GM12892 (cell line): ENCODE measurements at regions not wholly inside any gene's neighbourhood (a gene's known extent, or its start where the extent isn't known, plus 50 kb on each side); places are given as distances from the start of the nearest gene placed in this dataset.

Experiments used
- POLR2A ChIP-seq: IDR thresholded peaks from 2 replicates; pipeline ENCODE4 v1.6.1; 2011; ENCODE audit warnings: low read depth, low read length, control low read depth
- POLR2AphosphoS5 ChIP-seq: IDR thresholded peaks from 2 replicates; pipeline ENCODE4 v1.6.1; 2011; ENCODE audit warnings: low read depth, low read length, control low read depth
- TAF1 ChIP-seq: IDR thresholded peaks from 2 replicates; pipeline ENCODE4 v1.6.1; 2011; ENCODE audit warnings: low read depth, mild to moderate bottlenecking, control low read depth, low read length, borderline replicate concordance

GRCh38 chr17:70021726-70022125 lies 53.3 kb upstream of the KCNJ16 start:
- TF ChIP-seq POLR2A = no peak
- no peak for TF ChIP-seq POLR2AphosphoS5
- TF ChIP-seq TAF1 = no peak
